Kidney (tissue), 13 donors: ENCODE measurements at regions not wholly inside any gene's neighbourhood (a gene's known extent, or its start where the extent isn't known, plus 50 kb on each side); places are given as distances from the start of the nearest gene placed in this dataset.

ENCODE experiments used
- DNase-seq, 5 donors: peaks; one replicate each; pipeline ENCODE4 v3.0.0-alpha.2; 2013 to 2020
- FAIRE-seq: peaks from 2 replicates; lab custom pipeline; 2012; peaks lifted over from hg19 to GRCh38; lab: Jason Lieb, UNC
- H3K27ac ChIP-seq, 2 donors: one replicate each; pipeline ENCODE4 v1.7.0; 2013; ENCODE audit warnings: low read depth in 2 of 2, low read length in 2 of 2, inconsistent platforms in 1 of 2
- H3K27me3 ChIP-seq: one replicate; pipeline ENCODE4 v1.7.1; 2013; ENCODE audit warnings: low read length, inconsistent platforms; ENCODE audit not compliant: control insufficient read depth, insufficient read depth
- H3K36me3 ChIP-seq, 3 donors: one replicate each; pipeline versions ENCODE4 v1.7.0 to v1.7.1; 2013; ENCODE audit warnings: low read length in 3 of 3, control low read depth in 1 of 3, inconsistent platforms in 1 of 3; ENCODE audit not compliant: insufficient read depth in 3 of 3, control insufficient read depth in 2 of 3
- H3K4me1 ChIP-seq, 3 donors: one replicate each; pipeline versions ENCODE4 v1.7.0 to v1.7.1; 2013; ENCODE audit warnings: low read length in 3 of 3, inconsistent platforms in 1 of 3, low read depth in 1 of 3; ENCODE audit not compliant: control insufficient read depth in 2 of 3, insufficient read depth in 2 of 3
- H3K4me3 ChIP-seq, 3 donors: one replicate each; pipeline versions ENCODE4 v1.7.0 to v1.8.1; 2013; ENCODE audit warnings: low read length in 3 of 3, control low read depth in 1 of 3, inconsistent platforms in 1 of 3
- H3K9ac ChIP-seq, 3 donors: one replicate each; pipeline versions ENCODE4 v1.7.0 to v1.7.1; 2013; ENCODE audit warnings: low read length in 3 of 3, control low read depth in 1 of 3, inconsistent platforms in 1 of 3
- H3K9me3 ChIP-seq, 3 donors: one replicate each; pipeline versions ENCODE4 v1.7.0 to v1.7.1; 2013; ENCODE audit warnings: low read length in 3 of 3, control low read depth in 1 of 3, inconsistent platforms in 1 of 3; ENCODE audit not compliant: control insufficient read depth in 2 of 3, insufficient read depth in 1 of 3
- intact Hi-C: fragments of 100-400 bp; cut with DNase I; formaldehyde crosslinking; loops from one replicate; pipeline ENCODE4 v1.11.1; 2022
- TF ChIP-seq, protein P1 (sequence below): IDR thresholded peaks from 3 replicates; pipeline ENCODE4 v1.5.1; 2012; ENCODE audit warnings: mild to moderate bottlenecking, moderate library complexity, borderline replicate concordance; ENCODE audit not compliant: insufficient read depth; ENCODE audit errors: extremely low read depth
- donor health status: control.
- donor health status: control.
- donor health status: control.
- donor health status: control.
- donor health status: control.
- donor health status: DM: yes; HTN: yes; CAD: no.
- donor health status: Normal renal cell carcinoma (clear cell type).

DNA sequence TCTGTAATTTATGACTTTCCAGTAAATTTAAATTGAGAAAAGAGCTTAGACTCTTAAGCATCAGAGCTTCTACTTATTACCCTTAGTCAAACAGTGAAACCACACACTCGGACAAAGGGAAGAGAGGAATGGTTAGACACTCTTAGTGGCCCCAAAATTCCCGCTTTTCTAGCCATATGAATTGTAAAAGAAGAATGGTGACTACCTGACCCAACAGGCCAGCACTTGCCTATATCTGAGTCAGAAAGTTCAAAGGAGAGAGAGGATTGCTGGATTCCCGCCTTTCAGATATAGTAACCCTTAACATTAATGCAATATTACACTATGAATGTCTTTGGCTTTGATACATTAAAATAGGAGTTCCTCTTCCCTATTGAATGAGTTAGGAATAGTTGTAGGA is 317.3 kb downstream of the PCDH17 start:
- H3K9ac ChIP-seq: no peak overlapping the region
- TF ChIP-seq, protein P1, sequence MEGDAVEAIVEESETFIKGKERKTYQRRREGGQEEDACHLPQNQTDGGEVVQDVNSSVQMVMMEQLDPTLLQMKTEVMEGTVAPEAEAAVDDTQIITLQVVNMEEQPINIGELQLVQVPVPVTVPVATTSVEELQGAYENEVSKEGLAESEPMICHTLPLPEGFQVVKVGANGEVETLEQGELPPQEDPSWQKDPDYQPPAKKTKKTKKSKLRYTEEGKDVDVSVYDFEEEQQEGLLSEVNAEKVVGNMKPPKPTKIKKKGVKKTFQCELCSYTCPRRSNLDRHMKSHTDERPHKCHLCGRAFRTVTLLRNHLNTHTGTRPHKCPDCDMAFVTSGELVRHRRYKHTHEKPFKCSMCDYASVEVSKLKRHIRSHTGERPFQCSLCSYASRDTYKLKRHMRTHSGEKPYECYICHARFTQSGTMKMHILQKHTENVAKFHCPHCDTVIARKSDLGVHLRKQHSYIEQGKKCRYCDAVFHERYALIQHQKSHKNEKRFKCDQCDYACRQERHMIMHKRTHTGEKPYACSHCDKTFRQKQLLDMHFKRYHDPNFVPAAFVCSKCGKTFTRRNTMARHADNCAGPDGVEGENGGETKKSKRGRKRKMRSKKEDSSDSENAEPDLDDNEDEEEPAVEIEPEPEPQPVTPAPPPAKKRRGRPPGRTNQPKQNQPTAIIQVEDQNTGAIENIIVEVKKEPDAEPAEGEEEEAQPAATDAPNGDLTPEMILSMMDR: no peak
- FAIRE-seq (no peak), DNase-seq (no peak)
- no peaks in the 10 kb centered on the region for H3K9me3 ChIP-seq
- H3K36me3 ChIP-seq: no peaks in the 10 kb centered on the region
- H3K27me3 ChIP-seq: no peaks in the 10 kb centered on the region
- intact Hi-C loops: no loop called here
- H3K27ac ChIP-seq: no peak overlapping the region
- H3K4me3 ChIP-seq: no peak overlapping the region
- H3K4me1 ChIP-seq: no peaks in the 10 kb centered on the region

DNA sequence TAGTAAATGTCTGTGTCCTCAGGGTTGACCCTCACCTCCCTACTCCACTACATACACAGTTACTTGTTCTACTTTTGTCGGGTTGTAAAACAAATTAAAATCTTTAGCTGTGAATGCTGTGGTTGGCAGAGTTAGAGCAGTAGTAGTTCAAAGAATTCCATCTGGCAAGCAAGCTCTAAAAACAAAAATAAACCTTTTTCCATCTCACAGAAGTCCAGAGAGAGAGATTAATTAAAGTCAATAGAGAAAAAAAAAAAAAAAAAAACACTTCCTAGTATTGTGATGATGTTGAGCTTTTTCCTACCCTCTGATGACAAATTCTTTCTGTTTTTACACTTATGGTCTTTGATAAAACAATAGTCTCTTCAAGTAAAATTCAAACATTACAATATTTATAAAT is 338.4 kb downstream of the PCDH17 start:
- Histone ChIP-seq H3K9me3 (no peaks in the 10 kb centered on the region), H3K27ac (no peak overlapping the region), H3K27me3 (no peaks in the 10 kb centered on the region), H3K9ac (no peak overlapping the region), H3K4me1 (no peaks in the 10 kb centered on the region), H3K36me3 (no peaks in the 10 kb centered on the region), H3K4me3 (no peak overlapping the region)
- intact Hi-C loops: no loop called here
- FAIRE-seq (no peak), DNase-seq (peak in 2 of 5 donors; percentile 14 to 51)
- TF ChIP-seq, protein P1: no peak

DNA sequence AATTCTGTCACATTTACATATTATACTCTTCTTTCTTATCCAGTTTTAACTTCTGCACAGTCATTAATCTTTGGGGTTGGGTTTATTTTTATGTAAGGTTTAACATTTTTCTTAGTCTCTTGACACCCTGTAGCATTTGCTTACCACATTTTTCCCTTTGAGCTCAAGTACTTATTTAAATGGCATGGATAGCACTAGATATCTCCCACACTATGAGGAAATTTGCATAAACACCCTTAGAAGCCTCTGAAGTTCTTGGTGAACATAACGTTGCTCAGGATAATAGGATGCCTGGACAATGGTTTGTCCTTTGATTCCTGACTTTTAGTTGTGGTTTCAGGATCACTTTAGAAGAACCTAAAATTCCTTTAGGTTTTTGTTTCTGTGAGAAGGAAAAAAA is 338.9 kb downstream of the PCDH17 start:
- no peak overlapping the region for H3K27ac ChIP-seq
- H3K4me1 ChIP-seq: no peaks in the 10 kb centered on the region
- DNase-seq (peak in 2 of 5 donors; percentile 2 to 34), FAIRE-seq (no peak)
- H3K9ac ChIP-seq: no peak overlapping the region
- no peaks in the 10 kb centered on the region for H3K9me3 ChIP-seq
- H3K36me3 ChIP-seq: no peaks in the 10 kb centered on the region
- H3K4me3 ChIP-seq: no peak overlapping the region
- TF ChIP-seq, protein P1: no peak
- H3K27me3 ChIP-seq: no peaks in the 10 kb centered on the region
- intact Hi-C loops: no loop called here

GRCh38 chr13:57982782-57983181 is 351.2 kb downstream of the PCDH17 start:
- DNase-seq (no peak), FAIRE-seq (no peak)
- Histone ChIP-seq H3K9ac (no peak overlapping the region), H3K4me1 (no peaks in the 10 kb centered on the region), H3K36me3 (no peaks in the 10 kb centered on the region), H3K9me3 (peaks cover 0 to 2% (median 0%) of the 10 kb centered on the region in 3 donors), H3K27me3 (no peaks in the 10 kb centered on the region), H3K4me3 (no peak overlapping the region), H3K27ac (no peak overlapping the region)
- TF ChIP-seq, protein P1: no peak
- intact Hi-C loops: no loop called here
